Coronary artery (tissue), 2 donors: ENCODE measurements at regions not wholly inside any gene's neighbourhood (a gene's known extent, or its start where the extent isn't known, plus 50 kb on each side); places are given as distances from the start of the nearest gene placed in this dataset.
A peak's percentile ranks its signal among the peaks of the same experiment; 100 is the strongest.

ENCODE experiments used
- DNase-seq: peaks from one replicate; pipeline ENCODE4 v3.0.0-alpha.2; 2017; ENCODE audit warnings: low spot score
- H3K27ac ChIP-seq, 2 donors: fragments of 200-600 bp; sonication (generic); one replicate each; pipeline ENCODE4 v1.5.1; 2016 to 2019
- H3K4me3 ChIP-seq: fragments of 200-600 bp; sonication (generic); 2 replicates; pipeline ENCODE4 v1.5.1; 2016; ENCODE audit warnings: mild to moderate bottlenecking, moderate library complexity
- TF ChIP-seq, protein P1 (sequence below): fragments of 200-600 bp; sonication (generic); IDR thresholded peaks from one replicate; pipeline ENCODE4 v1.5.1; 2019; ENCODE audit warnings: antibody characterized with exemption

DNA sequence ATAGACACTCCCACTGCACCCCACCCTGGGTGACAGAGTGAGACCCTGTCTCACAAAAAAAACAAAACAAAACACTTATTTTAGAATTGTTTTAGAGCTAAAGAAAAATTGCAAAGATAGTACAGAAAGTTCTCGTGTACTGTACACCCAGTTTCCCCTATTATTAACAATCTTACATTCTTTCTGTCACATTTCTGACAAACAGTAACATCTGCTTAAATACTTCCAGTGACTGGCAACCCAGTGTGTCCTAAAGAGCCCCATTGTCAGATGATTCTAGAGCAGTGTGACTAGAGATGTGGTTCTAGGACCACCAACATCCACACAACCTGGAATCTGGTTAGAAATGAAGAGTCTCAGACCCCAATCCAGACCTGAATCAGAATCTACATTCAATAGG is 90.5 kb downstream of the LEPR start:
- no peak for DNase-seq
- TF ChIP-seq, protein P1, sequence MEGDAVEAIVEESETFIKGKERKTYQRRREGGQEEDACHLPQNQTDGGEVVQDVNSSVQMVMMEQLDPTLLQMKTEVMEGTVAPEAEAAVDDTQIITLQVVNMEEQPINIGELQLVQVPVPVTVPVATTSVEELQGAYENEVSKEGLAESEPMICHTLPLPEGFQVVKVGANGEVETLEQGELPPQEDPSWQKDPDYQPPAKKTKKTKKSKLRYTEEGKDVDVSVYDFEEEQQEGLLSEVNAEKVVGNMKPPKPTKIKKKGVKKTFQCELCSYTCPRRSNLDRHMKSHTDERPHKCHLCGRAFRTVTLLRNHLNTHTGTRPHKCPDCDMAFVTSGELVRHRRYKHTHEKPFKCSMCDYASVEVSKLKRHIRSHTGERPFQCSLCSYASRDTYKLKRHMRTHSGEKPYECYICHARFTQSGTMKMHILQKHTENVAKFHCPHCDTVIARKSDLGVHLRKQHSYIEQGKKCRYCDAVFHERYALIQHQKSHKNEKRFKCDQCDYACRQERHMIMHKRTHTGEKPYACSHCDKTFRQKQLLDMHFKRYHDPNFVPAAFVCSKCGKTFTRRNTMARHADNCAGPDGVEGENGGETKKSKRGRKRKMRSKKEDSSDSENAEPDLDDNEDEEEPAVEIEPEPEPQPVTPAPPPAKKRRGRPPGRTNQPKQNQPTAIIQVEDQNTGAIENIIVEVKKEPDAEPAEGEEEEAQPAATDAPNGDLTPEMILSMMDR: no peak
- H3K4me3 ChIP-seq: no peak overlapping the region
- no peak overlapping the region for H3K27ac ChIP-seq

GRCh38 chr1:65512383-65512782 is 91.9 kb downstream of the LEPR start:
- no peak overlapping the region for H3K27ac ChIP-seq
- H3K4me3 ChIP-seq: no peak overlapping the region
- no peak for DNase-seq
- TF ChIP-seq, protein P1: no peak

DNA sequence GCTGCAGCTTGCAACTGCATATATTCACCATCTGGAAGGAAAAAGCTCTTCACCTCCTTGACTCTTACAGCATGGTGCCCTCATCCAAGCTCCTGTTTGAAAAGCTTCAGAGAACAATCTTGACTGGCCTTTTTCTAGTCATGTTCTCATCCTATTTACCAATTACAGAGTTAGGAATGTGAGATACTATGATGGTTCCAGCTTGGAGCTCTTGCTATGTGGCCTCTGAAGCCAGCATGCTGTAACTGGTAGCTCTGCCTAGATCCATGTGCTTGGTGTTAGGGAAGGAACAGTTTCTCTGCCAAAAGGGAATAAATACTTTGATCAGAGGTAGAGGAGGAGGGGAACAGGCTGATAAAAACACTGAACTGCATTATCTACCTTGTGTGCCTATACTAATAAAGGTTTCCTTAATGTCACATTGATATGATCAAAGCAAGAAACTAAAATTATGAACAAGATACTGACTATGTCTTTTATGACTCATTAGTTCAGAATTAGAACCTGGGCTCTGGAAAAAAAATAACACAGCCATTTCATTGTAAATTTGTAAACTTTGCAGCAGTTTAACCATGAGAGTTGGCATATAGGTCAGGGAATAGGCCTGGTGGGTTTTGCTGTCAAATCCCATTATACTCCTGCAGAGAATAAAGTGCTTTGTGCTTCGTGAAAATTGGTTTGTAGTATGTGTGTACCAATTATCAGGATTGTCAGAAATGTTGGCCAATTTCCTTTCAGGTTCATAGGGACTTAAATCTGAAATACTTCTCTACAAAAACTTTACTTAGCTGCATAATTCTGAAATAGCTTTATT is 92.7 kb downstream of the LEPR start:
- no peak overlapping the region for H3K4me3 ChIP-seq
- TF ChIP-seq, protein P1: no peak
- H3K27ac ChIP-seq: no peak overlapping the region
- no peak for DNase-seq

- no peak overlapping the region for H3K4me3 ChIP-seq
- DNase-seq: no peak
- TF ChIP-seq, protein P1: no peak
- H3K27ac ChIP-seq: no peak overlapping the region
These were observed 93.6 kb downstream of the LEPR start for GRCh38 chr1:65514041-65514440.

- TF ChIP-seq, protein P1: no peak
- H3K27ac ChIP-seq: peak overlapping the region in 1 of 2 donors; percentile 80
- no peak for DNase-seq
- peak overlapping the region; percentile 89 for H3K4me3 ChIP-seq
These were observed 104.4 kb downstream of the LEPR start for GRCh38 chr1:65524931-65525265.

DNA sequence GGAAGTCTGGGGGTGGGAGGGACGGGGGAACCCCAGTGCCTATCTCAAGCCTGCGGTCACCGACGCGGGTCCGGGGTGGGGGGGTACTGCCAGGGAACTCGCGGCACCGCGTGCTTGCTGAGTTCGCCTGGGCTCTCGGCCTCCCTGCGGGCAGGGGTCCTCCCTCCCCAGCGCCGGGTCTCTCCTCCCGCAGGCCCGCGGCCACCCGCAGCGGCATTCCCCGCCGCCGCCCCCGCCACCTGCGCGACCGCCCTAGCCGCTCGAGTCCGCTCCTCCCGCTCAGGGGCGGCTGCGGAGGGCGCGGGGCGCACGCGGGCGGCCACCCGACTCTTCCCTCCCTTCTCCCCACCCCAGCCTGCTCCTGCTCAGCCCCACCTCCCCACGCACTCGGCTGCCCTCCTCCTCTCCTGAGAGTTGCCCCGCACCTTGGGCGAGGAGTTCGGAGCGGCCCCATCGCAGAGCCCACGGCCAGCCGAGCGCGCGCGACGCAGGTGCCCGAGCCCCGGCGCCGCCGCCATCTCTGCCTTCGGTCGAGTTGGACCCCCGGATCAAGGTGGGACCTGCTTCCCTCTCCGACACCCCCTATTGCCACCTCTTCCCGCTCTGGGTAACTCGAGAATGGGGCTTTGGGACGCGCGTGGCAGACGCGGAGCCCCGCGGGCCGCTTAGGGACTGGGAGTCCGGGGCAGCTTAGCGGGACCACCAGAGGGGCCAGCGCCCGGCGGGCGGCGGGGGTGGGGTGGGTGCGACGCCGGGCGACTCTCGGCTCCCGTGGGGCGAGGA is 105.0 kb downstream of the LEPR start:
- TF ChIP-seq, protein P1: no peak
- DNase-seq: no peak
- Histone ChIP-seq H3K27ac (peak overlapping the region; percentile 4 to 80), H3K4me3 (peak overlapping the region; percentile 89)
